Gastroesophageal sphincter (tissue), 3 donors: ENCODE measurements at regions not wholly inside any gene's neighbourhood (a gene's known extent, or its start where the extent isn't known, plus 50 kb on each side); places are given as distances from the start of the nearest gene placed in this dataset.

Experiments used
- CTCF ChIP-seq, 4 experiments: fragments of 200-600 bp in 2 of 4; fragments of 450-650 bp in 2 of 4; sonication (generic) in 1 of 4; IDR thresholded peaks; one replicate each; pipeline ENCODE4 v1.5.1; 2017 to 2019; ENCODE audit warnings: antibody characterized with exemption in 4 of 4, mild to moderate bottlenecking in 2 of 4, moderate library complexity in 2 of 4
- EP300 ChIP-seq: sonication (generic); formaldehyde crosslinking; IDR thresholded peaks from one replicate; pipeline ENCODE4 v1.6.1; 2017; ENCODE audit warnings: antibody characterized with exemption, mild to moderate bottlenecking
- POLR2A ChIP-seq, 2 donors: fragments of 450-650 bp; IDR thresholded peaks; one replicate each; pipeline ENCODE4 v1.6.1; 2017; ENCODE audit warnings: antibody characterized with exemption in 2 of 2, mild to moderate bottlenecking in 2 of 2, moderate library complexity in 1 of 2
- POLR2AphosphoS5 ChIP-seq: sonication (generic); formaldehyde crosslinking; IDR thresholded peaks from one replicate; pipeline ENCODE4 v1.6.1; 2017; ENCODE audit warnings: antibody characterized with exemption

- TF ChIP-seq CTCF (IDR thresholded peaks at IDR 0.05): no peak
- no peak for TF ChIP-seq POLR2A (IDR thresholded peaks at IDR 0.05)
- TF ChIP-seq POLR2AphosphoS5: no peak
- no peak for TF ChIP-seq EP300
These were observed 301.7 kb upstream of the LYPLAL1 start for GRCh38 chr1:218872026-218872425.
